ENCODE measurements at regions not wholly inside any gene's neighbourhood (a gene's known extent, or its start where the extent isn't known, plus 50 kb on each side); places are given as distances from the start of the nearest gene placed in this dataset.
A peak's percentile ranks its signal among the peaks of the same experiment; 100 is the strongest.

GRCh38 chr12:107553211-107553765 lies 132.3 kb upstream of the PWP1 start:
- no peak for DNase-seq (ENCODE audit: low spot score)

GRCh38 chr12:107554941-107555340 lies 130.7 kb upstream of the PWP1 start:
- DNase-seq (ENCODE audit: low spot score) = no peak

GRCh38 chr12:107557026-107557425 lies 128.6 kb upstream of the PWP1 start:
- DNase-seq (ENCODE audit: low spot score) = no peak

- no peak for DNase-seq (ENCODE audit: low spot score)
Observed at GRCh38 chr12:107557589-107558100, 128.0 kb upstream of the PWP1 start.

- DNase-seq (ENCODE audit: low spot score) = no peak
Observed at GRCh38 chr12:107558141-107558815, 127.3 kb upstream of the PWP1 start.

GRCh38 chr12:107558816-107559382 lies 126.7 kb upstream of the PWP1 start:
- no peak for DNase-seq (ENCODE audit: low spot score)

- DNase-seq (ENCODE audit: low spot score) = no peak
Observed at GRCh38 chr12:107560165-107560898, 125.3 kb upstream of the PWP1 start.

- DNase-seq (ENCODE audit: low spot score) = no peak
Observed at GRCh38 chr12:107560899-107561285, 124.7 kb upstream of the PWP1 start.

GRCh38 chr12:107564946-107565345 lies 120.7 kb upstream of the PWP1 start:
- DNase-seq (ENCODE audit: low spot score) = peak; percentile 29

- no peak for DNase-seq (ENCODE audit: low spot score)
Observed at GRCh38 chr12:107565551-107565950, 120.0 kb upstream of the PWP1 start.

- DNase-seq (ENCODE audit: low spot score) = no peak
Observed at GRCh38 chr12:107567876-107568619, 117.6 kb upstream of the PWP1 start.

- no peak for DNase-seq (ENCODE audit: low spot score)
Observed at GRCh38 chr12:107568718-107569117, 116.9 kb upstream of the PWP1 start.

- peak; percentile 28 for DNase-seq (ENCODE audit: low spot score)
Observed at GRCh38 chr12:107570721-107571120, 114.9 kb upstream of the PWP1 start.

- DNase-seq (ENCODE audit: low spot score) = no peak
Observed at GRCh38 chr12:107571492-107571891, 114.1 kb upstream of the PWP1 start.

GRCh38 chr12:107574691-107575090 lies 110.9 kb upstream of the PWP1 start:
- DNase-seq (ENCODE audit: low spot score) = no peak

GRCh38 chr12:107580750-107581618 lies 104.6 kb upstream of the PWP1 start:
- DNase-seq (ENCODE audit: low spot score) = peak; percentile 58

- no peak for DNase-seq (ENCODE audit: low spot score)
Observed at GRCh38 chr12:107581619-107582015, 104.0 kb upstream of the PWP1 start.

GRCh38 chr12:107583551-107583950 lies 102.0 kb upstream of the PWP1 start:
- DNase-seq (ENCODE audit: low spot score) = no peak

- DNase-seq (ENCODE audit: low spot score) = no peak
Observed at GRCh38 chr12:107584563-107584962, 101.0 kb upstream of the PWP1 start.

- no peak for DNase-seq (ENCODE audit: low spot score)
Observed at GRCh38 chr12:107586256-107586970, 99.2 kb upstream of the PWP1 start.
